Gastrocnemius medialis (tissue), 4 donors: ENCODE measurements at regions not wholly inside any gene's neighbourhood (a gene's known extent, or its start where the extent isn't known, plus 50 kb on each side); places are given as distances from the start of the nearest gene placed in this dataset.

Experiments used
- ATAC-seq, 2 donors: fragments of 150-250 bp; one replicate each; pipeline ENCODE4 v1.9.1; 2016
- DNase-seq, 2 donors: peaks; one replicate each; pipeline ENCODE4 v3.0.0-alpha.2; 2019
- H3K27ac ChIP-seq, 4 donors: fragments of 200-600 bp; sonication (generic); 1 replicate in 1 of 4; 2 replicates in 3 of 4; pipeline ENCODE4 v1.5.1; 2016 to 2018; ENCODE audit warnings: mild to moderate bottlenecking in 2 of 4, moderate library complexity in 1 of 4
- H3K27me3 ChIP-seq, 3 donors: fragments of 200-600 bp; sonication (generic) in 2 of 3; 1 replicate in 1 of 3; 2 replicates in 2 of 3; pipeline versions ENCODE4 v1.5.1 to v1.6.0; 2016 to 2019; ENCODE audit warnings: mild to moderate bottlenecking in 1 of 3, moderate library complexity in 1 of 3
- H3K36me3 ChIP-seq, 2 donors: fragments of 200-600 bp; sonication (generic) in 1 of 2; one replicate each; pipeline ENCODE4 v1.5.1; 2017 to 2018
- H3K4me1 ChIP-seq, 2 donors: fragments of 200-600 bp; sonication (generic) in 1 of 2; one replicate each; pipeline ENCODE4 v1.5.1; 2016 to 2017; ENCODE audit warnings: mild to moderate bottlenecking in 2 of 2
- H3K4me3 ChIP-seq, 4 donors: fragments of 200-600 bp; sonication (generic) in 3 of 4; 1 replicate in 1 of 4; 2 replicates in 3 of 4; pipeline ENCODE4 v1.5.1; 2016 to 2019; ENCODE audit warnings: mild to moderate bottlenecking in 2 of 4
- H3K9me3 ChIP-seq, 3 donors: fragments of 200-600 bp; sonication (generic) in 2 of 3; 1 replicate in 1 of 3; 2 replicates in 2 of 3; pipeline ENCODE4 v1.5.1; 2016 to 2019
- CTCF ChIP-seq, 5 experiments: fragments of 450-650 bp in 3 of 5; fragments of 200-600 bp in 2 of 5; sonication (generic) in 2 of 5; IDR thresholded peaks in 4 of 5; conservative IDR thresholded peaks in 1 of 5; 1 replicate in 4 of 5; 2 replicates in 1 of 5; pipeline ENCODE4 v1.5.1; 2016 to 2019; ENCODE audit warnings: antibody characterized with exemption in 5 of 5, mild to moderate bottlenecking in 3 of 5, moderate library complexity in 3 of 5
- POLR2A ChIP-seq, 2 donors: fragments of 450-650 bp; IDR thresholded peaks; one replicate each; pipeline ENCODE4 v1.6.1; 2017; ENCODE audit warnings: antibody characterized with exemption in 2 of 2, mild to moderate bottlenecking in 2 of 2, moderate library complexity in 2 of 2
- in situ Hi-C, 4 donors: fragments of 200-750 bp; cut with MboI; loops; one replicate each; pipeline versions ENCODE4 v1.15.0 to v1.8.0; 2017; ENCODE audit warnings: low sequenced_read_pairs in 4 of 4
- intact Hi-C: fragments of 100-400 bp; cut with DNase I; formaldehyde crosslinking; loops from one replicate; pipeline ENCODE4 v1.15.1; 2023; ENCODE audit warnings: low total_unique reads

- in situ Hi-C loops (no loop called here), intact Hi-C loops (no loop called here)
These were observed 107.8 kb upstream of the ZNF521 start for GRCh38 chr18:25459814-25460213.

GRCh38 chr18:25457601-25458000 lies 105.6 kb upstream of the ZNF521 start:
- no peak for ATAC-seq

More at GRCh38 chr18:25459814-25460213, 107.8 kb upstream of the ZNF521 start:
- ATAC-seq, result no peak
- Histone ChIP-seq H3K27me3 (no peaks in the 10 kb centered on the region), H3K9me3 (no peaks in the 10 kb centered on the region), H3K27ac (no peak overlapping the region), H3K36me3 (no peaks in the 10 kb centered on the region), H3K4me1 (peaks cover 0 to 8% of the 10 kb centered on the region in 2 donors), H3K4me3 (no peak overlapping the region)
- no peak for DNase-seq
- TF ChIP-seq CTCF (IDR thresholded peaks at IDR 0.05 in 4 of 5, conservative IDR thresholded peaks at IDR 0.05 in 1 of 5), result no peak
- TF ChIP-seq POLR2A (IDR thresholded peaks at IDR 0.05), result no peak

GRCh38 chr18:25457126-25457525 lies 105.2 kb upstream of the ZNF521 start:
- no peak for ATAC-seq
- intact Hi-C loops (no loop called here), in situ Hi-C loops (no loop called here)
- Histone ChIP-seq H3K9me3 (no peaks in the 10 kb centered on the region), H3K4me3 (no peak overlapping the region), H3K27me3 (no peaks in the 10 kb centered on the region), H3K4me1 (no peaks in the 10 kb centered on the region), H3K27ac (no peak overlapping the region), H3K36me3 (no peaks in the 10 kb centered on the region)
- no peak for DNase-seq
- no peak for TF ChIP-seq POLR2A (IDR thresholded peaks at IDR 0.05)
- no peak for TF ChIP-seq CTCF (IDR thresholded peaks at IDR 0.05 in 4 of 5, conservative IDR thresholded peaks at IDR 0.05 in 1 of 5)

More at GRCh38 chr18:25457601-25458000, 105.6 kb upstream of the ZNF521 start:
- intact Hi-C loops (no loop called here), in situ Hi-C loops (no loop called here)
- no peaks in the 10 kb centered on the region for H3K4me1 ChIP-seq
- no peaks in the 10 kb centered on the region for H3K36me3 ChIP-seq
- no peak overlapping the region for H3K4me3 ChIP-seq
- H3K9me3 ChIP-seq, result no peaks in the 10 kb centered on the region
- no peak overlapping the region for H3K27ac ChIP-seq
- no peak for DNase-seq
- TF ChIP-seq CTCF (IDR thresholded peaks at IDR 0.05 in 4 of 5, conservative IDR thresholded peaks at IDR 0.05 in 1 of 5) (no peak), POLR2A (IDR thresholded peaks at IDR 0.05) (no peak)
- H3K27me3 ChIP-seq, result no peaks in the 10 kb centered on the region

GRCh38 chr18:25456334-25457010 lies 104.5 kb upstream of the ZNF521 start:
- Histone ChIP-seq H3K4me3 (no peak overlapping the region), H3K9me3 (no peaks in the 10 kb centered on the region), H3K27ac (no peak overlapping the region), H3K27me3 (no peaks in the 10 kb centered on the region), H3K36me3 (no peaks in the 10 kb centered on the region), H3K4me1 (no peaks in the 10 kb centered on the region)
- no peak for ATAC-seq
- no peak for TF ChIP-seq POLR2A (IDR thresholded peaks at IDR 0.05)
- TF ChIP-seq CTCF (IDR thresholded peaks at IDR 0.05 in 4 of 5, conservative IDR thresholded peaks at IDR 0.05 in 1 of 5), result no peak
- in situ Hi-C loops (no loop called here), intact Hi-C loops (no loop called here)
- no peak for DNase-seq

GRCh38 chr18:25455646-25456045 lies 103.7 kb upstream of the ZNF521 start:
- Histone ChIP-seq H3K27me3 (no peaks in the 10 kb centered on the region), H3K4me3 (no peak overlapping the region), H3K27ac (no peak overlapping the region), H3K36me3 (no peaks in the 10 kb centered on the region), H3K9me3 (no peaks in the 10 kb centered on the region), H3K4me1 (no peaks in the 10 kb centered on the region)
- TF ChIP-seq CTCF (IDR thresholded peaks at IDR 0.05 in 4 of 5, conservative IDR thresholded peaks at IDR 0.05 in 1 of 5) (no peak), POLR2A (IDR thresholded peaks at IDR 0.05) (no peak)
- intact Hi-C loops (no loop called here), in situ Hi-C loops (no loop called here)
- DNase-seq, result no peak
- ATAC-seq, result no peak
